ENCODE measurements at regions not wholly inside any gene's neighbourhood (a gene's known extent, or its start where the extent isn't known, plus 50 kb on each side); places are given as distances from the start of the nearest gene placed in this dataset.

DNA sequence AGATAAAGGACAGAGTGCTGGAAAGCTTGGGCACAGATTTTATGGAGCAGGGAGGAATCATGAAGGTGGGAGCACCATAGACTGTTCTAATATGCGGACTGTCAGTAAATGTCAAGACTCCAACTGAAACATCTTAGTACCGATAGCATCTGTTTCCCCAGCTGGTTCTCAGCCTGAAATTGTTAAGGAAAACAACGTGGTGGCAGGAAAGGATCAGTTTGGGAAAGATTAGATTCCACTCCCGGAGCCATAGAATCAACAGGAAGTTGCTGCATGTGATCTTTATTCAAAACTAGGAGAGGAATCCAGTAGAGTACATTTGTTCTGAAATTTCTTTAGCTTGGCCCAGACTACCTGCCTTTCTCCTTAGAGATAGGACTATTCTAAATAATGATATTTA, 559.1 kb downstream of the CSNK1G3 start:
- CTCF ChIA-PET: no interaction called here
- DNase-seq (ENCODE audit: low read depth, low spot score): peak; percentile 91
- no TSS peak for BruUV-seq (replicated peaks)

DNA sequence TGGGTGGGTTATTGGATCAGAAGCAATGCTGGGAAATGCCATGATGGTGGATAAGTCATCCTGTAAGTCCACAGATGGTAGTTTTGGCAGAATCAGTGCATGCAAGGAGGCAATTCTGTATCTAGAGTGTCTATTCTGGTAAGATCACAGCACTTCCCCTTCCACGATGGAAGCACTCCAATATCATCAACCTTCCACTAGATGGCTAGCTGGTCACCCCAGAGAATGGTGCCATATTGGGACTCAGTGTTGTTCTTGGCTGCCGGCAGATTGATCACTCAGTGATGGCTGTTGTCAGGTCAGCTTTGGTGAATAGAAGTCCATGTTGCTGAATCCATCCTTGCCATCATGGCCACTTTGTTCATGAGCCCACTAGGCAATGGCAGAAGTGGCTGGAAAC, 553.5 kb downstream of the CSNK1G3 start:
- Histone ChIP-seq H3K9me1 (replicated peaks; ENCODE audit: control insufficient read depth, extremely low read depth, insufficient read depth, low read length) (no peaks in the 10 kb centered on the region), H3K36me3 (ENCODE audit: control insufficient read depth in 2 of 2, extremely low read depth in 1 of 2, insufficient read depth in 2 of 2, low read length in 2 of 2) (no peaks in the 10 kb centered on the region), H3K27ac (ENCODE audit: insufficient read depth, low read depth, low read length) (peak overlapping the region; percentile 71), H3K27me3 (ENCODE audit: control insufficient read depth in 2 of 2, insufficient read depth in 2 of 2, low read length in 2 of 2) (no peaks in the 10 kb centered on the region), H3K4me3 (replicated peaks in 1 of 3; ENCODE audit: insufficient read depth in 1 of 3, low read depth in 1 of 3, low read length in 3 of 3) (no peak overlapping the region), H3K4me1 (ENCODE audit: control insufficient read depth, extremely low read depth, insufficient read depth, low read length) (peaks cover 19% of the 10 kb centered on the region), H3K9ac (replicated peaks; ENCODE audit: extremely low read depth, insufficient read depth, low read length) (no peak overlapping the region), H3K9me3 (replicated peaks; ENCODE audit: control insufficient read depth, insufficient read depth, low read length) (no peaks in the 10 kb centered on the region), H2AFZ (ENCODE audit: low read depth, low read length) (no peak overlapping the region), H4K20me1 (replicated peaks; ENCODE audit: control insufficient read depth, extremely low read depth, insufficient read depth, low read length) (no peaks in the 10 kb centered on the region), H3K79me2 (ENCODE audit: control insufficient read depth, insufficient read depth, low read length) (no peaks in the 10 kb centered on the region), H3K4me2 (ENCODE audit: insufficient read depth, low read length) (no peak overlapping the region)
- DNase-seq (ENCODE audit: low read depth, low spot score) (no peak), FAIRE-seq (no peak)
- ChIA-PET CTCF (no interaction called here), POLR2A (no interaction called here)
- BruUV-seq (replicated peaks): TSS peak; percentile 47
- dilution Hi-C loops (cut with MboI; ENCODE audit: extremely low pct_ligation_motif_present, low sequenced_read_pairs): no loop called here
- intact Hi-C loops (cut with micrococcal nuclease): loop anchor here (2.0 to 10.0 kb wide), 5 partner anchors 361 to 681 kb away; partner anchors contain the start of gene ZNF608
- TF ChIP-seq POLR2AphosphoS5 (IDR thresholded peaks at IDR 0.05; ENCODE audit: insufficient read depth, low read depth, low read length) (no peak), MYC (IDR thresholded peaks at IDR 0.05; ENCODE audit: low read depth, low read length) (no peak), GATA2 (IDR thresholded peaks at IDR 0.05; ENCODE audit: insufficient read depth, insufficient read length, low read depth, low read length) (no peak), JUN (IDR thresholded peaks at IDR 0.05; ENCODE audit: borderline replicate concordance, insufficient read depth, insufficient read length, low read depth) (no peak), EZH2 (IDR thresholded peaks at IDR 0.05; ENCODE audit: borderline replicate concordance, low read depth, low read length, severe bottlenecking) (no peak), POLR2A (IDR thresholded peaks at IDR 0.05; ENCODE audit: low read depth, low read length) (no peak), FOS (IDR thresholded peaks at IDR 0.05; ENCODE audit: borderline replicate concordance, insufficient read depth, low read length) (no peak)
- TF ChIP-seq, protein P1, sequence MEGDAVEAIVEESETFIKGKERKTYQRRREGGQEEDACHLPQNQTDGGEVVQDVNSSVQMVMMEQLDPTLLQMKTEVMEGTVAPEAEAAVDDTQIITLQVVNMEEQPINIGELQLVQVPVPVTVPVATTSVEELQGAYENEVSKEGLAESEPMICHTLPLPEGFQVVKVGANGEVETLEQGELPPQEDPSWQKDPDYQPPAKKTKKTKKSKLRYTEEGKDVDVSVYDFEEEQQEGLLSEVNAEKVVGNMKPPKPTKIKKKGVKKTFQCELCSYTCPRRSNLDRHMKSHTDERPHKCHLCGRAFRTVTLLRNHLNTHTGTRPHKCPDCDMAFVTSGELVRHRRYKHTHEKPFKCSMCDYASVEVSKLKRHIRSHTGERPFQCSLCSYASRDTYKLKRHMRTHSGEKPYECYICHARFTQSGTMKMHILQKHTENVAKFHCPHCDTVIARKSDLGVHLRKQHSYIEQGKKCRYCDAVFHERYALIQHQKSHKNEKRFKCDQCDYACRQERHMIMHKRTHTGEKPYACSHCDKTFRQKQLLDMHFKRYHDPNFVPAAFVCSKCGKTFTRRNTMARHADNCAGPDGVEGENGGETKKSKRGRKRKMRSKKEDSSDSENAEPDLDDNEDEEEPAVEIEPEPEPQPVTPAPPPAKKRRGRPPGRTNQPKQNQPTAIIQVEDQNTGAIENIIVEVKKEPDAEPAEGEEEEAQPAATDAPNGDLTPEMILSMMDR (IDR thresholded peaks at IDR 0.05; ENCODE audit: extremely low read depth in 1 of 2, insufficient read depth in 1 of 2, low read depth in 1 of 2, low read length in 2 of 2): no peak
- TF ChIP-seq, protein P2, sequence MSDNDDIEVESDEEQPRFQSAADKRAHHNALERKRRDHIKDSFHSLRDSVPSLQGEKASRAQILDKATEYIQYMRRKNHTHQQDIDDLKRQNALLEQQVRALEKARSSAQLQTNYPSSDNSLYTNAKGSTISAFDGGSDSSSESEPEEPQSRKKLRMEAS (IDR thresholded peaks at IDR 0.05; ENCODE audit: insufficient read depth, insufficient read length): no peak

More for the DNA sequence above, 559.1 kb downstream of the CSNK1G3 start:
- Histone ChIP-seq H3K79me2 (ENCODE audit: control insufficient read depth, insufficient read depth, low read length) (no peaks in the 10 kb centered on the region), H4K20me1 (replicated peaks; ENCODE audit: control insufficient read depth, extremely low read depth, insufficient read depth, low read length) (no peaks in the 10 kb centered on the region), H3K36me3 (ENCODE audit: control insufficient read depth in 2 of 2, extremely low read depth in 1 of 2, insufficient read depth in 2 of 2, low read length in 2 of 2) (no peaks in the 10 kb centered on the region), H3K27ac (ENCODE audit: insufficient read depth, low read depth, low read length) (peak overlapping the region; percentile 23), H3K9ac (replicated peaks; ENCODE audit: extremely low read depth, insufficient read depth, low read length) (no peak overlapping the region), H3K4me3 (replicated peaks in 1 of 3; ENCODE audit: insufficient read depth in 1 of 3, low read depth in 1 of 3, low read length in 3 of 3) (no peak overlapping the region), H3K9me3 (replicated peaks; ENCODE audit: control insufficient read depth, insufficient read depth, low read length) (no peaks in the 10 kb centered on the region), H3K4me2 (ENCODE audit: insufficient read depth, low read length) (no peak overlapping the region), H3K27me3 (ENCODE audit: control insufficient read depth in 2 of 2, insufficient read depth in 2 of 2, low read length in 2 of 2) (no peaks in the 10 kb centered on the region), H3K9me1 (replicated peaks; ENCODE audit: control insufficient read depth, extremely low read depth, insufficient read depth, low read length) (no peaks in the 10 kb centered on the region), H2AFZ (ENCODE audit: low read depth, low read length) (no peak overlapping the region), H3K4me1 (ENCODE audit: control insufficient read depth, extremely low read depth, insufficient read depth, low read length) (peaks cover 14% of the 10 kb centered on the region)
- intact Hi-C loops (cut with micrococcal nuclease) (no loop called here), dilution Hi-C loops (cut with MboI; ENCODE audit: extremely low pct_ligation_motif_present, low sequenced_read_pairs) (no loop called here)
- peak; percentile 85 for FAIRE-seq
- POLR2A ChIA-PET: no interaction called here
- TF ChIP-seq POLR2AphosphoS5 (IDR thresholded peaks at IDR 0.05; ENCODE audit: insufficient read depth, low read depth, low read length) (peak; percentile 53), EZH2 (IDR thresholded peaks at IDR 0.05; ENCODE audit: borderline replicate concordance, low read depth, low read length, severe bottlenecking) (no peak), GATA2 (IDR thresholded peaks at IDR 0.05; ENCODE audit: insufficient read depth, insufficient read length, low read depth, low read length) (peak; percentile 89)

Data from endothelial cell of umbilical vein (primary cell).